Panc1 (cell line): ENCODE measurements at regions not wholly inside any gene's neighbourhood (a gene's known extent, or its start where the extent isn't known, plus 50 kb on each side); places are given as distances from the start of the nearest gene placed in this dataset.

Source experiments
- POLR2AphosphoS5 ChIP-seq: IDR thresholded peaks from 2 replicates; pipeline ENCODE4 v1.6.1; 2012; ENCODE audit warnings: mild to moderate bottlenecking, low read depth, low read length, moderate library complexity
- SIN3A ChIP-seq: IDR thresholded peaks from 2 replicates; pipeline ENCODE4 v1.6.1; 2012; ENCODE audit warnings: low read depth, mild to moderate bottlenecking, low read length, moderate library complexity, borderline replicate concordance; ENCODE audit not compliant: insufficient read depth
- TF ChIP-seq, protein P1 (sequence below): fragments of 450-650 bp; IDR thresholded peaks from 2 replicates; pipeline ENCODE4 v1.5.1; 2017; ENCODE audit warnings: mild to moderate bottlenecking
- TF ChIP-seq, protein P2 (sequence below), 2 experiments: IDR thresholded peaks; 2 replicates each; pipeline ENCODE4 v1.6.1; 2011 to 2012; ENCODE audit warnings: low read depth in 2 of 2, control low read depth in 1 of 2, low read length in 1 of 2, mild to moderate bottlenecking in 1 of 2, moderate library complexity in 1 of 2; ENCODE audit not compliant: insufficient read depth in 1 of 2

DNA sequence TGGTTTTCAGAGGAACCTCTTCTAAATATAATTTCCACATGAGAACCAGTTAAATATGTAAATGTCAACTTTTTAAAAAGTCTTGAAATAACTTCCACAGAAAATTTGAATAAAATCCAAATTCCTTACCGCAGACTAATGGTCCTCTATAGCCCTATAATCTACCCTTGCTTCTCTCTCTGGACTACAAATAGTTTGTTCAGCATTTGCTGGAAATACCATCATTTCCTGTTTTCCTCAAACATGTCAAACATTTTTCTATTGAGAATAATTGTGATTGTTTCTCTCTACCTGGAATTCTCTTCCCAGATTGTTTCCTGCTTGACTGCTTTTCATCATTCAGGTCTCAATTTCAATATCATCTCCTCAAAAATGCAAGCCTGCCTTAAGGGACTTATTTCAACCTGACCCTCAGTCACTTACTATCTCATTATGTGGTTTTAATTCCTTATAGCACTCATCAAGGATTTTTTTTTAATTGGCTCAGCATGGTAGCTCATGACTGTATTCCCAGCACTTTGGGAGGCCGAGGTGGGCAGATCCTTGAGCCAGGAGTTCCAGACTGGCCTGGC lies 898.9 kb upstream of the MIR17HG start:
- TF ChIP-seq, protein P1, sequence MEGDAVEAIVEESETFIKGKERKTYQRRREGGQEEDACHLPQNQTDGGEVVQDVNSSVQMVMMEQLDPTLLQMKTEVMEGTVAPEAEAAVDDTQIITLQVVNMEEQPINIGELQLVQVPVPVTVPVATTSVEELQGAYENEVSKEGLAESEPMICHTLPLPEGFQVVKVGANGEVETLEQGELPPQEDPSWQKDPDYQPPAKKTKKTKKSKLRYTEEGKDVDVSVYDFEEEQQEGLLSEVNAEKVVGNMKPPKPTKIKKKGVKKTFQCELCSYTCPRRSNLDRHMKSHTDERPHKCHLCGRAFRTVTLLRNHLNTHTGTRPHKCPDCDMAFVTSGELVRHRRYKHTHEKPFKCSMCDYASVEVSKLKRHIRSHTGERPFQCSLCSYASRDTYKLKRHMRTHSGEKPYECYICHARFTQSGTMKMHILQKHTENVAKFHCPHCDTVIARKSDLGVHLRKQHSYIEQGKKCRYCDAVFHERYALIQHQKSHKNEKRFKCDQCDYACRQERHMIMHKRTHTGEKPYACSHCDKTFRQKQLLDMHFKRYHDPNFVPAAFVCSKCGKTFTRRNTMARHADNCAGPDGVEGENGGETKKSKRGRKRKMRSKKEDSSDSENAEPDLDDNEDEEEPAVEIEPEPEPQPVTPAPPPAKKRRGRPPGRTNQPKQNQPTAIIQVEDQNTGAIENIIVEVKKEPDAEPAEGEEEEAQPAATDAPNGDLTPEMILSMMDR = no peak
- TF ChIP-seq POLR2AphosphoS5 = no peak
- no peak for TF ChIP-seq SIN3A
- TF ChIP-seq, protein P2, sequence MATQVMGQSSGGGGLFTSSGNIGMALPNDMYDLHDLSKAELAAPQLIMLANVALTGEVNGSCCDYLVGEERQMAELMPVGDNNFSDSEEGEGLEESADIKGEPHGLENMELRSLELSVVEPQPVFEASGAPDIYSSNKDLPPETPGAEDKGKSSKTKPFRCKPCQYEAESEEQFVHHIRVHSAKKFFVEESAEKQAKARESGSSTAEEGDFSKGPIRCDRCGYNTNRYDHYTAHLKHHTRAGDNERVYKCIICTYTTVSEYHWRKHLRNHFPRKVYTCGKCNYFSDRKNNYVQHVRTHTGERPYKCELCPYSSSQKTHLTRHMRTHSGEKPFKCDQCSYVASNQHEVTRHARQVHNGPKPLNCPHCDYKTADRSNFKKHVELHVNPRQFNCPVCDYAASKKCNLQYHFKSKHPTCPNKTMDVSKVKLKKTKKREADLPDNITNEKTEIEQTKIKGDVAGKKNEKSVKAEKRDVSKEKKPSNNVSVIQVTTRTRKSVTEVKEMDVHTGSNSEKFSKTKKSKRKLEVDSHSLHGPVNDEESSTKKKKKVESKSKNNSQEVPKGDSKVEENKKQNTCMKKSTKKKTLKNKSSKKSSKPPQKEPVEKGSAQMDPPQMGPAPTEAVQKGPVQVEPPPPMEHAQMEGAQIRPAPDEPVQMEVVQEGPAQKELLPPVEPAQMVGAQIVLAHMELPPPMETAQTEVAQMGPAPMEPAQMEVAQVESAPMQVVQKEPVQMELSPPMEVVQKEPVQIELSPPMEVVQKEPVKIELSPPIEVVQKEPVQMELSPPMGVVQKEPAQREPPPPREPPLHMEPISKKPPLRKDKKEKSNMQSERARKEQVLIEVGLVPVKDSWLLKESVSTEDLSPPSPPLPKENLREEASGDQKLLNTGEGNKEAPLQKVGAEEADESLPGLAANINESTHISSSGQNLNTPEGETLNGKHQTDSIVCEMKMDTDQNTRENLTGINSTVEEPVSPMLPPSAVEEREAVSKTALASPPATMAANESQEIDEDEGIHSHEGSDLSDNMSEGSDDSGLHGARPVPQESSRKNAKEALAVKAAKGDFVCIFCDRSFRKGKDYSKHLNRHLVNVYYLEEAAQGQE (IDR thresholded peaks at IDR 0.05; ENCODE audit: insufficient read depth in 1 of 2, low read depth in 2 of 2, low read length in 1 of 2) = no peak
